ENCODE measurements at regions not wholly inside any gene's neighbourhood (a gene's known extent, or its start where the extent isn't known, plus 50 kb on each side); places are given as distances from the start of the nearest gene placed in this dataset.

- no peak overlapping the region for H2AFZ ChIP-seq (ENCODE audit: control insufficient read depth, low read length)
- H3K27ac ChIP-seq (ENCODE audit: control insufficient read depth, insufficient read depth, low read length), result no peak overlapping the region
- no peaks in the 10 kb centered on the region for H3K36me3 ChIP-seq (ENCODE audit: control insufficient read depth in 2 of 2, extremely low read depth in 1 of 2, insufficient read depth in 2 of 2, low read length in 2 of 2)
- no peak for DNase-seq (ENCODE audit: low read depth, low spot score)
- FAIRE-seq, result no peak
- H3K9ac ChIP-seq (ENCODE audit: control insufficient read depth, extremely low read depth, insufficient read depth, low read length), result no peak overlapping the region
- H3K9me3 ChIP-seq (ENCODE audit: control insufficient read depth, low read depth, low read length), result no peaks in the 10 kb centered on the region
- no peaks in the 10 kb centered on the region for H4K20me1 ChIP-seq (ENCODE audit: control insufficient read depth, extremely low read depth, insufficient read depth, low read length)
- no peak overlapping the region for H3K4me3 ChIP-seq (ENCODE audit: control insufficient read depth in 2 of 3, extremely low read depth in 1 of 3, insufficient read depth in 2 of 3, low read depth in 1 of 3, low read length in 3 of 3)
- no peaks in the 10 kb centered on the region for H3K79me2 ChIP-seq (ENCODE audit: control insufficient read depth, insufficient read depth, low read length)
- peaks cover under 1% of the 10 kb centered on the region for H3K27me3 ChIP-seq (ENCODE audit: control insufficient read depth, extremely low read depth, insufficient read depth, low read length)
- no peak overlapping the region for H3K4me2 ChIP-seq (ENCODE audit: control insufficient read depth, extremely low read depth, insufficient read depth, low read depth, low read length)
- no peaks in the 10 kb centered on the region for H3K9me1 ChIP-seq (ENCODE audit: control insufficient read depth, extremely low read depth, insufficient read depth, low read length)
- H3K4me1 ChIP-seq (ENCODE audit: control insufficient read depth, extremely low read depth, insufficient read depth, low read length), result peaks cover 35% of the 10 kb centered on the region
- TF ChIP-seq EZH2 (IDR thresholded peaks at IDR 0.05; ENCODE audit: low read length), result no peak
- TF ChIP-seq, protein P1, sequence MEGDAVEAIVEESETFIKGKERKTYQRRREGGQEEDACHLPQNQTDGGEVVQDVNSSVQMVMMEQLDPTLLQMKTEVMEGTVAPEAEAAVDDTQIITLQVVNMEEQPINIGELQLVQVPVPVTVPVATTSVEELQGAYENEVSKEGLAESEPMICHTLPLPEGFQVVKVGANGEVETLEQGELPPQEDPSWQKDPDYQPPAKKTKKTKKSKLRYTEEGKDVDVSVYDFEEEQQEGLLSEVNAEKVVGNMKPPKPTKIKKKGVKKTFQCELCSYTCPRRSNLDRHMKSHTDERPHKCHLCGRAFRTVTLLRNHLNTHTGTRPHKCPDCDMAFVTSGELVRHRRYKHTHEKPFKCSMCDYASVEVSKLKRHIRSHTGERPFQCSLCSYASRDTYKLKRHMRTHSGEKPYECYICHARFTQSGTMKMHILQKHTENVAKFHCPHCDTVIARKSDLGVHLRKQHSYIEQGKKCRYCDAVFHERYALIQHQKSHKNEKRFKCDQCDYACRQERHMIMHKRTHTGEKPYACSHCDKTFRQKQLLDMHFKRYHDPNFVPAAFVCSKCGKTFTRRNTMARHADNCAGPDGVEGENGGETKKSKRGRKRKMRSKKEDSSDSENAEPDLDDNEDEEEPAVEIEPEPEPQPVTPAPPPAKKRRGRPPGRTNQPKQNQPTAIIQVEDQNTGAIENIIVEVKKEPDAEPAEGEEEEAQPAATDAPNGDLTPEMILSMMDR (optimal IDR thresholded peaks at IDR 0.05 in 1 of 3, IDR thresholded peaks at IDR 0.05 in 1 of 3, conservative IDR thresholded peaks at IDR 0.05 in 1 of 3; ENCODE audit: extremely low read depth in 1 of 3, insufficient read depth in 2 of 3, low read length in 3 of 3), result no peak
- dilution Hi-C loops (cut with MboI; ENCODE audit: extremely low pct_ligation_motif_present, low sequenced_read_pairs), result no loop called here
Observed at GRCh38 chr10:62734781-62735463, 69.6 kb upstream of the ADO start.

GRCh38 chr10:62735464-62736167, 68.9 kb upstream of the ADO start:
- no peaks in the 10 kb centered on the region for H3K36me3 ChIP-seq (ENCODE audit: control insufficient read depth in 2 of 2, extremely low read depth in 1 of 2, insufficient read depth in 2 of 2, low read length in 2 of 2)
- H3K4me2 ChIP-seq (ENCODE audit: control insufficient read depth, extremely low read depth, insufficient read depth, low read depth, low read length), result no peak overlapping the region
- H2AFZ ChIP-seq (ENCODE audit: control insufficient read depth, low read length), result no peak overlapping the region
- no peaks in the 10 kb centered on the region for H3K9me1 ChIP-seq (ENCODE audit: control insufficient read depth, extremely low read depth, insufficient read depth, low read length)
- DNase-seq (ENCODE audit: low read depth, low spot score) (no peak), FAIRE-seq (no peak)
- H3K4me3 ChIP-seq (ENCODE audit: control insufficient read depth in 2 of 3, extremely low read depth in 1 of 3, insufficient read depth in 2 of 3, low read depth in 1 of 3, low read length in 3 of 3), result no peak overlapping the region
- H3K9ac ChIP-seq (ENCODE audit: control insufficient read depth, extremely low read depth, insufficient read depth, low read length), result no peak overlapping the region
- dilution Hi-C loops (cut with MboI; ENCODE audit: extremely low pct_ligation_motif_present, low sequenced_read_pairs), result no loop called here
- TF ChIP-seq, protein P1 (optimal IDR thresholded peaks at IDR 0.05 in 1 of 3, IDR thresholded peaks at IDR 0.05 in 1 of 3, conservative IDR thresholded peaks at IDR 0.05 in 1 of 3; ENCODE audit: extremely low read depth in 1 of 3, insufficient read depth in 2 of 3, low read length in 3 of 3), result no peak
- no peak for TF ChIP-seq EZH2 (IDR thresholded peaks at IDR 0.05; ENCODE audit: low read length)
- no peaks in the 10 kb centered on the region for H4K20me1 ChIP-seq (ENCODE audit: control insufficient read depth, extremely low read depth, insufficient read depth, low read length)
- H3K79me2 ChIP-seq (ENCODE audit: control insufficient read depth, insufficient read depth, low read length), result no peaks in the 10 kb centered on the region
- H3K27ac ChIP-seq (ENCODE audit: control insufficient read depth, insufficient read depth, low read length), result no peak overlapping the region
- H3K4me1 ChIP-seq (ENCODE audit: control insufficient read depth, extremely low read depth, insufficient read depth, low read length), result peaks cover 35% of the 10 kb centered on the region
- H3K9me3 ChIP-seq (ENCODE audit: control insufficient read depth, low read depth, low read length), result no peaks in the 10 kb centered on the region
- no peaks in the 10 kb centered on the region for H3K27me3 ChIP-seq (ENCODE audit: control insufficient read depth, extremely low read depth, insufficient read depth, low read length)
